Small intestine (tissue), 7 donors: ENCODE measurements at regions not wholly inside any gene's neighbourhood (a gene's known extent, or its start where the extent isn't known, plus 50 kb on each side); places are given as distances from the start of the nearest gene placed in this dataset.

ENCODE experiments used
- DNase-seq, 2 donors: peaks; one replicate each; pipeline versions ENCODE4 v3.0.0 to v3.0.0-alpha.2; 2013
- FAIRE-seq: peaks from 2 replicates; lab custom pipeline; 2012; peaks lifted over from hg19 to GRCh38; lab: Jason Lieb, UNC
- H3K27ac ChIP-seq, 3 donors: one replicate each; pipeline ENCODE4 v1.5.1; 2013; ENCODE audit warnings: low read length in 2 of 3, mild to moderate bottlenecking in 2 of 3, control low read depth in 1 of 3, inconsistent platforms in 1 of 3, low read depth in 1 of 3, moderate library complexity in 1 of 3
- H3K27me3 ChIP-seq, 3 donors: one replicate each; pipeline ENCODE4 v1.6.1; 2013; ENCODE audit warnings: low read length in 3 of 3, inconsistent platforms in 1 of 3; ENCODE audit not compliant: control insufficient read depth in 3 of 3, insufficient read depth in 3 of 3
- H3K36me3 ChIP-seq, 3 donors: one replicate each; pipeline ENCODE4 v1.6.1; 2013; ENCODE audit warnings: low read length in 3 of 3, inconsistent platforms in 1 of 3, low read depth in 1 of 3, mild to moderate bottlenecking in 1 of 3, moderate library complexity in 1 of 3; ENCODE audit not compliant: control insufficient read depth in 3 of 3, insufficient read depth in 2 of 3
- H3K4me1 ChIP-seq, 3 donors: one replicate each; pipeline ENCODE4 v1.6.1; 2013; ENCODE audit warnings: low read length in 2 of 3, inconsistent platforms in 1 of 3, low read depth in 1 of 3, mild to moderate bottlenecking in 1 of 3, moderate library complexity in 1 of 3; ENCODE audit not compliant: control insufficient read depth in 3 of 3, insufficient read depth in 2 of 3
- H3K4me3 ChIP-seq, 3 donors: one replicate each; pipeline ENCODE4 v1.5.1; 2013; ENCODE audit warnings: low read length in 3 of 3, control low read depth in 1 of 3, inconsistent platforms in 1 of 3, low read depth in 1 of 3, mild to moderate bottlenecking in 1 of 3, moderate library complexity in 1 of 3
- H3K9me3 ChIP-seq, 2 donors: one replicate each; pipeline ENCODE4 v1.6.1; 2013; ENCODE audit warnings: low read depth in 1 of 2, low read length in 1 of 2; ENCODE audit not compliant: control insufficient read depth in 2 of 2, insufficient read depth in 1 of 2
- WGBS, 3 donors: extraction: QIAGEN DNeasy Blood & Tissue Kit; methylation state at CpG; one replicate each; pipeline ENCODE4 v1.1.7; 2013; 5-methylcytosine and 5-hydroxymethylcytosine counted together
- donor health status: healthy with polysubstance abuse.
- donor health status: control.
- donor health status: control.
- donor health status: Bipolar disorder and iron deficiency.
- donor health status: healthy.

DNA sequence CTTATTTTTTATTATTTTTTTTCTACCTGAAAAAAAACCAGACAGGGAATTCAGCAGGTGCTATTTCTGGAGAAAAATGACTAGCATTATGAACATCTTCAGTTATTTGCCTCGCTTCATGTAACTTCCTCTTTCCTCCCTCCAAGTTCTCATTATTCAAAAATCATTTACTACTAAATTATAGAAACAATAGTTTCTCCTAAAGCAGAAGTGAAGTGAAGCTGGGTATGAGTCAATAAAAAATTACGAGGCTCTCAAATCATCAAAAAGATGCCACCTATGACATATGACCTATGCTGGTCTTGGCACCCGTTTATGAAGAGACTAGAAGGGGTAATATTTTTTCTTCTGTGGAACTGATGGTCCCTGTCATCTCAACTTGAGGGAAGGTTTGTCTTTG lies 145.0 kb upstream of the AADAT start:
- H3K27ac ChIP-seq, result no peak overlapping the region
- 58 to 67% (median 66%) methylated on average over 3 of the region's 3 CpGs for WGBS, 3 donors
- FAIRE-seq, result no peak
- no peak overlapping the region for H3K4me3 ChIP-seq
- DNase-seq, result no peak
- H3K36me3 ChIP-seq, result no peaks in the 10 kb centered on the region
- no peaks in the 10 kb centered on the region for H3K9me3 ChIP-seq
- no peaks in the 10 kb centered on the region for H3K27me3 ChIP-seq
- H3K4me1 ChIP-seq, result no peaks in the 10 kb centered on the region

GRCh38 chr4:170231377-170231776 lies 141.6 kb upstream of the AADAT start:
- 29 to 47% (median 44%) methylated on average over 1 of the region's 1 CpG for WGBS, 3 donors
- H3K27ac ChIP-seq, result no peak overlapping the region
- DNase-seq, result no peak
- H3K4me1 ChIP-seq, result no peaks in the 10 kb centered on the region
- FAIRE-seq, result no peak
- no peak overlapping the region for H3K4me3 ChIP-seq
- H3K27me3 ChIP-seq, result no peaks in the 10 kb centered on the region
- no peaks in the 10 kb centered on the region for H3K9me3 ChIP-seq
- no peaks in the 10 kb centered on the region for H3K36me3 ChIP-seq

GRCh38 chr4:170230242-170230641 lies 140.5 kb upstream of the AADAT start:
- Histone ChIP-seq H3K27ac (no peak overlapping the region), H3K4me3 (no peak overlapping the region), H3K9me3 (no peaks in the 10 kb centered on the region), H3K4me1 (no peaks in the 10 kb centered on the region), H3K27me3 (no peaks in the 10 kb centered on the region), H3K36me3 (no peaks in the 10 kb centered on the region)
- WGBS, 3 donors, result 35 to 59% (median 42%) methylated on average over 5 of the region's 5 CpGs
- DNase-seq (no peak), FAIRE-seq (no peak)

GRCh38 chr4:170229006-170229405 lies 139.2 kb upstream of the AADAT start:
- FAIRE-seq, result no peak
- no peaks in the 10 kb centered on the region for H3K9me3 ChIP-seq
- no peak for DNase-seq
- no peak overlapping the region for H3K27ac ChIP-seq
- WGBS, 3 donors, result 24 to 38% (median 35%) methylated on average over 1 of the region's 1 CpG
- H3K27me3 ChIP-seq, result no peaks in the 10 kb centered on the region
- H3K36me3 ChIP-seq, result no peaks in the 10 kb centered on the region
- H3K4me1 ChIP-seq, result no peaks in the 10 kb centered on the region
- no peak overlapping the region for H3K4me3 ChIP-seq

DNA sequence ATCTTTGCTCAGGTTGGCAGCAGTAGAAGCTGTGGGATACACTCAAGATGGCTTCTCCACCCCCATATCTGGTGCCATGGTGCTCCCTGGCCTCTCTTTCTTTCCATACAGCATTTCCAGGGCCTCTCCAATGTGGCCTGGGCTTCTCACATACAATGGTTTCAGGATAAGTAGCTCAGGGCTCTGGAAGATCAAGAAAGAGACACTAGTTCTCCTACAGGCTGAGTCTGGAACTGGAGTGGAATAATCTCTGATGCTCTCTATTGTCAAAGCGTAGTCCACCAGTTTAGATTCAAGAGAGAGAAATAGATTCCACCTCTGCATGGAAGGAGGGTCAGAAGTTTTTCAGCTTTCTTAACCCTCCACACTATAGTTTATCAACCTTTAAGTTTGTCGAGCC lies 138.2 kb upstream of the AADAT start:
- WGBS, 3 donors, result 89 to 97% (median 90%) methylated on average over 2 of the region's 2 CpGs
- H3K27ac ChIP-seq, result no peak overlapping the region
- no peak for DNase-seq
- H3K9me3 ChIP-seq, result peaks cover 0 to under 1% of the 10 kb centered on the region in 2 donors
- no peak overlapping the region for H3K4me3 ChIP-seq
- H3K4me1 ChIP-seq, result no peaks in the 10 kb centered on the region
- no peaks in the 10 kb centered on the region for H3K36me3 ChIP-seq
- no peak for FAIRE-seq
- H3K27me3 ChIP-seq, result no peaks in the 10 kb centered on the region

DNA sequence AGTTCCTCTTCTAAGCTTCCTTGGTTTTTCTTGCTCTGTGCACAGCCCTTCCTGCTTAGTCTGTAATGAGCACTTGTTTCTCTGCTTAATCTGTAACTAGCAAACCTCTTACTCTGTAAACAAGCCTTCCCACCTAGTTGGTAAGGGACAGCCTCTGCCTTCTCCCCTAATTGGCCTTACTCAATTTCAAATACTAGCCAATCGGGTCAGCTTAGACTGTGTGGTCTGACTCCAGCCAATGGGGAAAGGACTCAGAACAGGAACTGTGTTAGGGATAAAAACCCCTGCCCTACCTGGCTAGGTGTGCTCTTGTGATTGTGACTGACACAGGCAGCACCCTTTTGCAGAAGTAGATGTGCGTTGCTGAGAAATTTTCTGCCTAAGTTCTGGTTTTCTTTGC lies 136.5 kb upstream of the AADAT start:
- no peaks in the 10 kb centered on the region for H3K4me1 ChIP-seq
- no peak for DNase-seq
- H3K4me3 ChIP-seq, result no peak overlapping the region
- no peaks in the 10 kb centered on the region for H3K27me3 ChIP-seq
- WGBS, 3 donors, result 37 to 63% (median 46%) methylated on average over 2 of the region's 2 CpGs
- no peak overlapping the region for H3K27ac ChIP-seq
- H3K9me3 ChIP-seq, result peaks cover 0 to 2% of the 10 kb centered on the region in 2 donors
- H3K36me3 ChIP-seq, result no peaks in the 10 kb centered on the region
- FAIRE-seq, result no peak

DNA sequence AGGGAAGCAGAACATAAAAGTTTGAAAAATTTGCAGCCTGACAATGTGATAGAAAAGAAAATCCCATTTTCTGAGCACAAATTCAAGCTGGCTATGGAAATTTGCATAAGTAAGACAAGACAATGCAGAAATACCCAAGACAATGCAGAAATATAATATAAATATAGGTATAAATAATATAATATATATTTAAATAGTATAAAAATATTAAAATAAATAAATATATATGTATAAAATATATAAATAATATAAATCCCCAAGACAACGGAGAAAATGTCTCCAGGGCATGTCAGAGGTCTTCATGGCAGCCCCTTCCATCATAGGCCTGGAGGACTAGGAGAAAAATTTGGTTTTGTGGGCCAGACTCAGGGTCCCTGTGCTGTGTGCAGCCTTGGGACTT lies 125.0 kb upstream of the AADAT start:
- H3K27ac ChIP-seq, result no peak overlapping the region
- H3K9me3 ChIP-seq, result peaks cover 0 to 13% of the 10 kb centered on the region in 2 donors
- no peaks in the 10 kb centered on the region for H3K4me1 ChIP-seq
- 25 to 67% (median 52%) methylated on average over 1 of the region's 1 CpG for WGBS, 3 donors
- no peaks in the 10 kb centered on the region for H3K36me3 ChIP-seq
- no peaks in the 10 kb centered on the region for H3K27me3 ChIP-seq
- no peak for DNase-seq
- FAIRE-seq, result no peak
- no peak overlapping the region for H3K4me3 ChIP-seq

GRCh38 chr4:170214101-170214500 lies 124.3 kb upstream of the AADAT start:
- 75 to 100% (median 89%) methylated on average over 1 of the region's 1 CpG for WGBS, 3 donors
- H3K27ac ChIP-seq, result no peak overlapping the region
- no peak for DNase-seq
- H3K9me3 ChIP-seq, result peaks cover 0 to 13% of the 10 kb centered on the region in 2 donors
- no peaks in the 10 kb centered on the region for H3K27me3 ChIP-seq
- no peak for FAIRE-seq
- no peaks in the 10 kb centered on the region for H3K36me3 ChIP-seq
- H3K4me1 ChIP-seq, result no peaks in the 10 kb centered on the region
- H3K4me3 ChIP-seq, result no peak overlapping the region

- peaks cover 0 to 3% of the 10 kb centered on the region in 2 donors for H3K9me3 ChIP-seq
- no peak overlapping the region for H3K27ac ChIP-seq
- no peak overlapping the region for H3K4me3 ChIP-seq
- H3K4me1 ChIP-seq, result no peaks in the 10 kb centered on the region
- FAIRE-seq (no peak), DNase-seq (no peak)
- WGBS, 3 donors, result 60 to 77% (median 64%) methylated on average over 3 of the region's 3 CpGs
- no peaks in the 10 kb centered on the region for H3K36me3 ChIP-seq
- no peaks in the 10 kb centered on the region for H3K27me3 ChIP-seq
Observed at GRCh38 chr4:170202721-170203120, 113.0 kb upstream of the AADAT start.
